Fibroblast of pulmonary artery (primary cell): ENCODE measurements at regions not wholly inside any gene's neighbourhood (a gene's known extent, or its start where the extent isn't known, plus 50 kb on each side); places are given as distances from the start of the nearest gene placed in this dataset.

ENCODE experiments used
- DNase-seq: peaks from one replicate; pipeline ENCODE4 v3.0.0-alpha.2; 2010; ENCODE audit warnings: low read depth
- H3K4me3 ChIP-seq: replicated peaks from 2 replicates; pipeline ENCODE4 v1.5.1; 2011; ENCODE audit warnings: low read depth, mild to moderate bottlenecking, control low read depth, low read length, moderate library complexity
- TF ChIP-seq, protein P1 (sequence below): IDR thresholded peaks from 2 replicates; pipeline ENCODE4 v1.5.1; 2011; ENCODE audit warnings: mild to moderate bottlenecking, control low read depth, low read length, inconsistent platforms; ENCODE audit errors: missing control alignments

DNA sequence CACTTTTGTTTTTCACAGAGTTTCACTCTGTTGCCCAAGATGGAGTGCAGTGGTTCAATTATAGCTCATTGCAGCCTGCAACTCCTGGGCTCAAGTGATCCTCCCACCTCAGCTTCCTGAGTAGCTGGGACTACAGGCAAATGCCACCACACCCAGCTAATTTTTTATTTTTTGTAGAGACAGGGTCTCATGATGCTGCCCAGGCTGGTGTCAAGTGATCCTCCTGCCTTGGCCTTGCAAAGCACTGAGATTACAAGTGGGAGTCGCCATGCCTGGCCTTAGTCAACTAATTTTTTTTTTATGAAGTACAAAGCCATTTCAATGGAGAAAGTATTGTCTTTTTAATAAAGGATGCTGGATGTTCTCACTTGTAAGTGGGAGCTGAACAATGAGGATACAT lies 51.3 kb upstream of the UXT start:
- no peak for DNase-seq
- TF ChIP-seq, protein P1, sequence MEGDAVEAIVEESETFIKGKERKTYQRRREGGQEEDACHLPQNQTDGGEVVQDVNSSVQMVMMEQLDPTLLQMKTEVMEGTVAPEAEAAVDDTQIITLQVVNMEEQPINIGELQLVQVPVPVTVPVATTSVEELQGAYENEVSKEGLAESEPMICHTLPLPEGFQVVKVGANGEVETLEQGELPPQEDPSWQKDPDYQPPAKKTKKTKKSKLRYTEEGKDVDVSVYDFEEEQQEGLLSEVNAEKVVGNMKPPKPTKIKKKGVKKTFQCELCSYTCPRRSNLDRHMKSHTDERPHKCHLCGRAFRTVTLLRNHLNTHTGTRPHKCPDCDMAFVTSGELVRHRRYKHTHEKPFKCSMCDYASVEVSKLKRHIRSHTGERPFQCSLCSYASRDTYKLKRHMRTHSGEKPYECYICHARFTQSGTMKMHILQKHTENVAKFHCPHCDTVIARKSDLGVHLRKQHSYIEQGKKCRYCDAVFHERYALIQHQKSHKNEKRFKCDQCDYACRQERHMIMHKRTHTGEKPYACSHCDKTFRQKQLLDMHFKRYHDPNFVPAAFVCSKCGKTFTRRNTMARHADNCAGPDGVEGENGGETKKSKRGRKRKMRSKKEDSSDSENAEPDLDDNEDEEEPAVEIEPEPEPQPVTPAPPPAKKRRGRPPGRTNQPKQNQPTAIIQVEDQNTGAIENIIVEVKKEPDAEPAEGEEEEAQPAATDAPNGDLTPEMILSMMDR: no peak
- H3K4me3 ChIP-seq: no peak overlapping the region
